HCT116 (cell line): ENCODE measurements at regions not wholly inside any gene's neighbourhood (a gene's known extent, or its start where the extent isn't known, plus 50 kb on each side); places are given as distances from the start of the nearest gene placed in this dataset.

Experiments used
- ATAC-seq: fragments of 200-7000 bp; cut with Tn5 transposase; 2 replicates; pipeline ENCODE4 v1.9.1; 2020; ENCODE audit warnings: mild to moderate bottlenecking, moderate library complexity
- BruUV-seq: library from RNA; stranded (reverse); fragments of 400-500 nt; replicated peaks from 2 replicates; lab custom pipeline; 2021; lab: Mats Ljungman, UMichigan
- CTCF ChIA-PET: fragments of 300-600 bp; sonication (Branson Sonifier 250); formaldehyde crosslinking; loops from one replicate; lab custom pipeline; 2021; ENCODE audit warnings: antibody characterized with exemption; lab: Charles Lee
- POLR2A ChIA-PET: fragments of 300-600, 350-600 bp; sonication (Branson Sonifier 250); formaldehyde crosslinking; loops from one replicate; lab custom pipeline; 2021; ENCODE audit warnings: antibody characterized with exemption; lab: Charles Lee
- RAD21 ChIA-PET, 2 experiments: fragments of 300-600 bp; sonication (Branson Sonifier 250); formaldehyde crosslinking; loops; one replicate each; lab custom pipeline; 2023; ENCODE audit warnings: low total read pairs in 2 of 2; ENCODE audit not compliant: uncharacterized antibody in 2 of 2, unreplicated experiment in 2 of 2, low non-redundant PET in 1 of 2; lab: Charles Lee
- DNase-seq: peaks from one replicate; pipeline ENCODE4 v3.0.0-alpha.2; 2010; ENCODE audit warnings: low read depth, low spot score
- H2AFZ ChIP-seq: fragments of 200-600 bp; shearing (Covaris generic), sonication (generic); 2 replicates; pipeline ENCODE4 v1.6.1; 2017; ENCODE audit warnings: low read depth, mixed run types, mixed read lengths, antibody characterized with exemption, low read length; ENCODE audit not compliant: poor library complexity, severe bottlenecking
- H3K27ac ChIP-seq: 2 replicates; pipeline ENCODE4 v1.5.1; 2012; ENCODE audit warnings: low read depth, low read length
- H3K27me3 ChIP-seq: fragments of 200-600 bp; sonication (generic); 2 replicates; pipeline ENCODE4 v1.6.1; 2016; ENCODE audit warnings: mixed run types, low read length, mixed read lengths; ENCODE audit not compliant: insufficient read depth
- H3K36me3 ChIP-seq, 2 experiments: fragments of 200-500 bp in 1 of 2; fragments of 200-600 bp in 1 of 2; sonication (Bioruptor generic) in 1 of 2; sonication (generic) in 1 of 2; 2 replicates each; pipeline versions ENCODE4 v1.5.1 to v1.6.1; 2014 to 2016; ENCODE audit warnings: low read length in 2 of 2, inconsistent platforms in 1 of 2, mixed read lengths in 1 of 2, mixed run types in 1 of 2; ENCODE audit not compliant: insufficient read depth in 2 of 2, control insufficient read depth in 1 of 2
- H3K4me1 ChIP-seq, 2 experiments: fragments of 200-600 bp in 1 of 2; sonication (generic) in 1 of 2; 2 replicates each; pipeline versions ENCODE4 v1.5.1 to v1.6.1; 2012 to 2017; ENCODE audit warnings: low read length in 2 of 2, inconsistent platforms in 1 of 2, mild to moderate bottlenecking in 1 of 2, mixed read lengths in 1 of 2, mixed run types in 1 of 2, moderate library complexity in 1 of 2; ENCODE audit not compliant: insufficient read depth in 2 of 2, control insufficient read depth in 1 of 2
- H3K4me2 ChIP-seq: fragments of 200-600 bp; sonication (generic); 2 replicates; pipeline ENCODE4 v1.6.1; 2017; ENCODE audit warnings: mixed run types, low read length, mixed read lengths
- H3K4me3 ChIP-seq, 2 experiments: fragments of 200-600 bp in 1 of 2; sonication (generic) in 1 of 2; replicated peaks in 1 of 2; 2 replicates each; pipeline ENCODE4 v1.5.1; 2011 to 2016; ENCODE audit warnings: low read length in 2 of 2, control low read depth in 1 of 2, low read depth in 1 of 2, mild to moderate bottlenecking in 1 of 2, mixed read lengths in 1 of 2, mixed run types in 1 of 2
- H3K79me2 ChIP-seq: fragments of 200-600 bp; sonication (generic); 2 replicates; pipeline ENCODE4 v1.6.1; 2017; ENCODE audit warnings: mild to moderate bottlenecking, mixed run types, low read length, moderate library complexity, mixed read lengths; ENCODE audit not compliant: insufficient read depth
- H3K9ac ChIP-seq: fragments of 200-600 bp; sonication (generic); 2 replicates; pipeline ENCODE4 v1.6.1; 2016; ENCODE audit warnings: low read length, mixed read lengths
- H3K9me2 ChIP-seq: fragments of 200-600 bp; sonication (generic), shearing (Covaris generic); 2 replicates; pipeline ENCODE4 v1.6.1; 2017; ENCODE audit warnings: mixed run types, mild to moderate bottlenecking, moderate library complexity; ENCODE audit not compliant: insufficient read depth
- H3K9me3 ChIP-seq, 2 experiments: fragments of 200-500 bp in 1 of 2; fragments of 200-600 bp in 1 of 2; sonication (Bioruptor generic) in 1 of 2; sonication (generic) in 1 of 2; 2 replicates each; pipeline ENCODE4 v1.6.1; 2014 to 2017; ENCODE audit warnings: low read length in 2 of 2, mixed read lengths in 2 of 2, inconsistent platforms in 1 of 2, low read depth in 1 of 2, mild to moderate bottlenecking in 1 of 2, mixed run types in 1 of 2, moderate library complexity in 1 of 2; ENCODE audit not compliant: control insufficient read depth in 1 of 2, insufficient read depth in 1 of 2
- H4K20me1 ChIP-seq: fragments of 200-600 bp; sonication (generic), shearing (Covaris generic); 2 replicates; pipeline ENCODE4 v1.6.1; 2017; ENCODE audit warnings: mixed run types, mild to moderate bottlenecking, moderate library complexity; ENCODE audit not compliant: insufficient read depth
- CBX3 ChIP-seq: IDR thresholded peaks from 2 replicates; pipeline ENCODE4 v1.6.1; 2012; ENCODE audit warnings: low read depth
- CEBPB ChIP-seq: IDR thresholded peaks from 2 replicates; pipeline ENCODE4 v1.6.1; 2012; ENCODE audit warnings: low read depth
- EGR1 ChIP-seq: IDR thresholded peaks from 2 replicates; pipeline ENCODE4 v1.6.1; 2012; ENCODE audit warnings: low read depth
- FOSL1 ChIP-seq: IDR thresholded peaks from 2 replicates; pipeline ENCODE4 v1.6.1; 2012; ENCODE audit warnings: low read depth
- JUND ChIP-seq: IDR thresholded peaks from 2 replicates; pipeline ENCODE4 v1.6.1; 2012
- MAX ChIP-seq: IDR thresholded peaks from 2 replicates; pipeline ENCODE4 v1.6.1; 2012
- POLR2A ChIP-seq: IDR thresholded peaks from 2 replicates; pipeline ENCODE4 v1.7.0; 2011; ENCODE audit warnings: borderline replicate concordance; ENCODE audit not compliant: insufficient read depth, insufficient read length; ENCODE audit errors: extremely low read depth
- RAD21 ChIP-seq: IDR thresholded peaks from 2 replicates; pipeline ENCODE4 v1.6.1; 2012; ENCODE audit warnings: low read depth, mild to moderate bottlenecking
- REST ChIP-seq: IDR thresholded peaks from 2 replicates; pipeline ENCODE4 v1.6.1; 2012; ENCODE audit warnings: low read depth
- SIN3A ChIP-seq: IDR thresholded peaks from 2 replicates; pipeline ENCODE4 v1.6.1; 2012; ENCODE audit warnings: low read depth
- intact Hi-C: fragments of 100-400 bp; cut with micrococcal nuclease; formaldehyde crosslinking; loops from 2 replicates; pipeline ENCODE4 v1.10.0; 2022

- Histone ChIP-seq H2AFZ (no peak overlapping the region), H3K27ac (no peak overlapping the region), H3K9me2 (no peaks in the 10 kb centered on the region), H3K4me2 (no peak overlapping the region), H4K20me1 (no peaks in the 10 kb centered on the region), H3K27me3 (no peaks in the 10 kb centered on the region), H3K9ac (no peak overlapping the region), H3K79me2 (no peaks in the 10 kb centered on the region), H3K4me3 (no peak overlapping the region), H3K4me1 (no peaks in the 10 kb centered on the region; a peak in 1 of 4 replicates), H3K9me3 (no peaks in the 10 kb centered on the region), H3K36me3 (no peaks in the 10 kb centered on the region)
- DNase-seq, result no peak
- ChIA-PET POLR2A (no interaction called here), RAD21 (no interaction called here), CTCF (no interaction called here)
- no peak for ATAC-seq
- intact Hi-C loops, result no loop called here
- TF ChIP-seq CBX3 (no peak), MAX (no peak), JUND (no peak), EGR1 (no peak), POLR2A (no peak), FOSL1 (no peak), CEBPB (no peak), SIN3A (no peak), REST (no peak), RAD21 (no peak)
- no TSS peak for BruUV-seq
These were observed 765.3 kb downstream of the TBL1XR1 start for GRCh38 chr3:176431991-176432390.
